Eye (tissue), 1 donor: ENCODE measurements at regions not wholly inside any gene's neighbourhood (a gene's known extent, or its start where the extent isn't known, plus 50 kb on each side); places are given as distances from the start of the nearest gene placed in this dataset.
"Not testable (repeated sequence)": the region's sequence is repeated elsewhere in the genome, so short reads cannot be mapped to it uniquely, and the experiment has no call there.

Source experiments
- DNase-seq: peaks from one replicate; pipeline ENCODE4 v3.0.0-alpha.2; 2015

DNA sequence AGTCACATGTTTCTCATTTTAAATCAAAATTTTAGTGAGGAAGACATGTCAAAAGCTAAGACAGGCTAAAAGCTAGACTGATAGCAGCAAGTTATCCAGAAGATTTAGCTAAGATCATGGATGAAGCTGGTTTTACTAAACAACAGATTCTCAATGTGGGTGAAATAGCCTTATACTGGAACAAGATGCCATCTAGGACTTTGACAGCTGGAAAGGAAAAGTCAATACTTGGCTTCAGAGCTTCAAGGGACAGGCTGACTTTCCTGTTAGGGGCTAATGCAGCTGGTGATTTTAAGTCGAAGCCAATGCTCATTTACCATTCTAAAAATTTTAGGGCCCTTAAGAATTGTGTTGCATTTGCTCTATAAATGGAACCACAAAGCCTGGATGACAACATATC lies 455.3 kb upstream of the SLC10A2 start:
- no peak for DNase-seq

DNA sequence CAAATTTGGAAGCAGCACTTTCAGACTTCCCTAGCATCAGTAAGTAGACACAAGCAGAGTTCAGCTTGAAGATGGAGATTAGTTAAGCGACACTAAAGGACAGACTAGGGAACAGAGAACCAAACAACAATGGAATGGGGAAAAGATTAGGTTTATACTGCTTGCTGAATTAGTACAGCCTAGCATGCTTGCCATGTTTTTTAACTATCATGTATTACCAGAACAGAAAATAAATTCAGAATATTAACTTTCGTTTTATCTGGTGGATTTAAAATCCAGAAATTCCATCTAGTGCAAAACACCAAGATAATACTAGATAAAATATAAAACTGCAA lies 451.5 kb upstream of the SLC10A2 start:
- DNase-seq: no peak

DNA sequence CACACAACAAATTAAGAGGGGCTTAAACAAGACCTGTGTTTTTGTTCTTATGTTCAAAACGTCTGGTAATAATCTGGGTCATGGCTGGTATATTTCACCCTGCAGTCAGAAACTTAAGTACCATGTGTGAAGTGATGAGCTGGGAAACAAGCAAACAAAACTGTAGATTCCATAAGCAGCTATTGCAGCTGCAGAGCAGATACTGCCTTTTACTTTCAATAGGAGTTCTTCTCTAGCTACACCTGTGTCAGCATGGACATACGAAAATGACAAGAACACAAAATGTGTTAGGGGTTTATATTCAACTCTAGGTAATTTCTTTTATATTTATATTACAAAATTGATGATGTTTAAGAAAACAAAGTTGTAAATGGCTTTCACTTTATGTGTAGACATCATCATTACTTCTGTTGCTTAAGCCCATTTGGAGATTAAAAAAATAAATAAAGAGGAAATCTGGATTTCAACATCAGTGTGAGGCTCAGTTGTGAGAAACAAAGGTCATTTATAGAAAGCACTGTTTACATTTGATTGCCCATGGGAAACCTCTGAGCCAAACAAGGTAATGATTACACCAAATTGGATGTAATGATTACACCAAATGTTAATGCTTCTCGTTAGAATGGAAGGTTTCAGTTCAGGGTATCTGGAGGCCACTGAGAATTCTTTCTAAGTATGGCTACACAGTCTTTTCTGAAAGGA lies 451.0 kb upstream of the SLC10A2 start:
- no peak for DNase-seq

DNA sequence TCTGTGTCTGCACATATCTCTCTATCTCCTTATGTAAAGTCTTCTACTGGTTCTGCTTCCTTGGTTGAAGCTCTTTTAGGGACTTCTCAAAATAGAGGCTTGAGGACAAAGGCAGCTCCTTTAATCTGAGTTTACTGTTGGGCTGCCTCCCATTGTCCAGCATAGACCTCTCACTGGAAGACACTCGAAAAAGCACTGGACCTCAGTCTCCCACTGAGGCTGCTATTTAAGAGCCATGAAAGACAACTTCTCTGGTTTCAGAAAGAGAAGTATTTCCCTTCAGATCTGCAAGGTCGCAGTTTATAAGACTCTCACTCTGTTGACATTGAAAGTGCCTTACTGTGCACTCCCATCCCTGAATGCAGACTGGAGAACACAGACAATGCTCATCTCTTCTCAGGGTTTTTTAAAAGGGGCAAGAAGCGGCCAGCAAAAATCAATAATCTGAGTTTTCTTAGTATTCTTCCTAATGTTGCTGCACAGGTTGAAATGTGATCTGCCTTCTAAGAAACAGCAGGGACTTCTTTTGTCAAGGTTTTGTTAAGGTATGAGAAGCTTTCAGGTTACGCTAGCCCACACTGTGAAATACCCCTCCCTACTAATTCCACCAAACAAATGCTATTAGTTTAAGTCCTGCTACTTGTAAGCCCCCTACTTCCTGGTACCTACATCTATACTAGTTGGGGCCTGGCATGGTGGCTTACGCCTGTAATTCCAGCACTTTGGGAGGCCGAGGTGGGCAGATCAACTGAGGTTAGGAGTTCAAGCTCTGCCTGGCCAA lies 450.0 kb upstream of the SLC10A2 start:
- no peak for DNase-seq

DNA sequence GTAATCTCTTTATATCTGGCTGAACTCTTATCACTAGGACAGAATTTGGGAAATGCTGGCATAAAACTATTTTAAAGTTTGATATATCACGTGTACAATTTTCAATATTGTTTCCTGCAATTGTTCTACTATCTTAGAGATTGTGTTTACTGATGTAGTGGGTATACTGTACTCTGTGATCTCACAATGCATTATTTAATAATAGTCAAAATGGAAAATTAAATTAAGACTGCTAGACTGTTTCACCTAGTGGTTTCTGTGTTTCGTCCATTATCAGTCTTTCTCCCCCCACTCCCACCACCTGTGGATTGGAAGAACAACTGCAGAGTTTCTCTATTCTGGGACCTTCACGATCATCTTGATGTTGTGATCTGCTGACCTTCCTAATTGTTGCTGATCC lies 449.2 kb upstream of the SLC10A2 start:
- no peak for DNase-seq

DNA sequence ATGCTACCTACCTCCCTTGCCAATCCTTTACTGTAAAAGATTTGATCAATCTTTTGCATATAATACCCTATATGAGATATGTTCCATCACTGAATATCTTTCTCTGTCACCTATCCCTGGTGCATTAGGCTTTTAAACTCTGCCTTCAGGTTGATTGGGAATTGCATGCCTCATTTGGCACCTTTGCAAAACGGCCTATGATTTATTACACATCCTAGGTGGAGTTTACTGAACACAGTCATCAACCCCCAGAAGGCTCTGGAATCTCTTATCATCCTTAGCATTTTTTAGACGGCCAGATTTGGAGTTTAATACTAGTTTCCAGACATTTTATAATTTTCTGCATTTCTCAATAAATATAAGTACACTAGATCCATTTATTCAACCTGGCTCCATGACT lies 448.4 kb upstream of the SLC10A2 start:
- DNase-seq: no peak

DNA sequence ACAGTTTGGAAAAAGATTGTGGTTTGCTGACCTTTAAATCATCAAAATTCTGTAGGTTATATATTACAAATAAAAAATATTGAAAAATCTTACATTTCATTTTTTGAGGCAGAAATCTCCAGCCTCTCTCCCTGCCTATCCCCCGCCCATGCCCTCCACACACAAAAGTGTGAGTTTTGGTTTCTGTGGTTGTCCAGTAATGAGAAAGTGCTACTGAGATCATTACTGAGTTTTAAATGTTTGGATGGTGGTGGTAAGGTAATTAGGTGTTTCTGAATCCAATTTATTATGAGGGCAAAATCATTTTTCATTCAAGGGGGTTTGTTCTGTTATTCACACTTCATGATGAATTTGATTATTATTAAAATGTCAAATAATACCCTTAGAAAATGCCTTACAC lies 448.0 kb upstream of the SLC10A2 start:
- DNase-seq: no peak

DNA sequence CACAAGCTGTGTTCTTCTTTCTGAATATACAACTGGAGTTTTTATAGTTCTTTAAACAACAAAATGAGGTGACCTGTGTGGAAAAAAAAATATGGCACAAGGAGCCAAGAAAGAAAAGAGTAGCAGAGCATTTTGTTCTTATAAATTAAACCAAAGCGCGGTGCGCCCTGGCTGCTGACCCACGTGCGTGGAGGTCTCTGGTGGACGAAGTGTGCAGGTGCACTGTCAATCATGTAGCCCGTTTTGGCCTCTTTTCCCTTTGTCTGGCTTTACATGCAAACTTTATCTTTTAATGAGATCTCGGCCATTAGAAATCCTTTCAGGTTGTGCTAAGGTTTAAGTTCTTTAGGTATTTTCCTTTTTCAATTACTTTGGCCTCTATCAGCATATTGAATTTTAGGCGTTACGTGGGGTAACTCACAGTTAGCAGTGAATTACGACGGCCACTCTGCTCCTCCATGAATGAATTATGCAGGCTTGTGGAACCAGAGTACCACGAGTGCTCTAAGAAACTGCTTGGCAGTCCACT lies 443.9 kb upstream of the SLC10A2 start:
- DNase-seq: peak; percentile 16

DNA sequence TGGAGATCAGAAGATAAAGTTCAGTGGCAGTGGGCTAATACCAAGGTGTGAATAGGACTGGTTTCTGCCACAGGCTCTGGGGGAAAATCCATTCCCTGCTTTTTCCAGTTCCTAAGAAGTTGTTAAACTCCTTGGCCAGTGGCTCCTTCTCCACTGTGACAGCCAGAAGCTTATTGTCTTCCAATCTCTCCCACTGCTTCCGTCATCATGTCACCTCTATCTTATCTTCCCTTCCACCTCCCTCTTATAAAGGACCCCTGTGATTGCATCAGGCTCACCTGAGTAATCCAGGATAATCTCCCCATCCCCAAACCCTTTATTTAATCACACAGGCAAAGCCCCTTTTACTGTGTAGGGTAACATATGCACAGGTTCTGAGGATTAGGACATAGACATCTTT lies 431.2 kb upstream of the SLC10A2 start:
- DNase-seq: no peak

DNA sequence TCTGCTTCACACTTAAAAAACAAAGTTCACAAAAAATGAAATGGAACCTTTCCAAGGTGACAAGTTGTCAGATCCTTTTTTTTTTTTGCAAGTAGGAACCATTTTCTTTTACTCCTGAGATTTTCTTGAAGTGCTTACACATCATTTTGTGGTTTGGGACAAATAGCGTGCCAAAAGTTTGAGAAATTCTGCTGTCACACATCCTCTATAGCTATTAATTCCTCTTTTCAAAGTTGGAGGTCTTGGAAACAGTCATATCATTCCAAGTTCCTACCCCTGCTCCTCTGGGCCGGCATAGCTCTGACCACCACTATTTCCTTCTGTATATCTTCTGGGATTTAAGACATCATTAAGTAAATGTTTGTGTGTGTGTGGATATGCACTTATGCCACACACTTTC lies 421.6 kb upstream of the SLC10A2 start:
- no peak for DNase-seq

DNA sequence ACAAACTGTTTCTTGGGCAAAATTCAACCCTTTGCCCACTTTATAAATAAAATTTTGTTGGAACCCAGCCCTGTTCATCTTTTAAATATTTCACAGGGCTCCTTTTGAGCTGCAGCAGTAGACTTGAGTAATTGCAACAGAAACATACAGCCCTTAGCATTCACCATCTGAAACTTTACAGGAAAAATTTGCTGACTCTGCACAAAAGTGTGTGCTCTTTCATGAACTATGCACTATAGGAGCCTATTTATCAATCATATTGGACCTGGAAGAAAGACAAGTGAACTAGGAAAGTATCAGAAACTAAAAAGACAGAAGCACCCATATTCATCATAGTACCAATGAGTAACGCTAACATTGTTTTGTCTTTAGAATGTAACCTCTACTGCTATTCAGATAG lies 406.9 kb upstream of the SLC10A2 start:
- DNase-seq: no peak

DNA sequence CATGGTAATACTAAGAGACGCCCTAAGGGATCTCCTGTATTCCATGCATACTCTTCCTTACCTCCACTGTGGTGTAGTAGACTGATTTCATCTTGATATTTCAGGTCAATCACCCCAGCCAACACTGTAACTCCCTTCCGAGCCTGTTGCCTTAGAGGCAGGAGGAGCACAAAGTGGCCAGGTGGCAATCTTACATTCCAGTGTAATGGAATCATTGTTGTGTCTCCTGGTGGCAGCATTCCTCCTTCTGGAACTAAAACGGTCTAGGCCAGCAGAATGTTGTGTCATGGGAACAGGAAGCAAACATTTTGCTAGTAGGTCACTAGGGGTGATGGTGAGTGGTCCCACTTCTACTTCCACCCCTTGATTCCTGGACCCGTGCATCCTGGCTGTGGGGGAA lies 405.7 kb upstream of the SLC10A2 start:
- no peak for DNase-seq

DNA sequence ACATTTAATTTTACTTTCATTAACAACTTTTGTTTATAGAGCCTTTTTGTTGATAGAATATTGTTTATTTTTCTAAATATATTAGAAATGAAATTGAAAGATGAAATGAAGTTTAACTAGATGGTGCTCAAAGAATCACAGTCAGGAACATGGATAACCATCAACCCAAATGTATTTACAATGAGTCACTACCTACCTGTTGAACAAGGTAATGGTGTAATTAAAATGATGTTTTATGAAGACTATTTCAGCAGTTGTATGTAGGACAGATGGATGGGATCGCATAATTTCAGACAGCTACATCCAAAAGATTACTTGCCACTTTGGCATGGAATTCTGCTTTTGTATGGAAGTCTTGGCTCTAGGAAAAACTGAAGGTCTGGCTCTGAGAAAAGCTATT lies 403.6 kb upstream of the SLC10A2 start:
- DNase-seq: no peak

DNA sequence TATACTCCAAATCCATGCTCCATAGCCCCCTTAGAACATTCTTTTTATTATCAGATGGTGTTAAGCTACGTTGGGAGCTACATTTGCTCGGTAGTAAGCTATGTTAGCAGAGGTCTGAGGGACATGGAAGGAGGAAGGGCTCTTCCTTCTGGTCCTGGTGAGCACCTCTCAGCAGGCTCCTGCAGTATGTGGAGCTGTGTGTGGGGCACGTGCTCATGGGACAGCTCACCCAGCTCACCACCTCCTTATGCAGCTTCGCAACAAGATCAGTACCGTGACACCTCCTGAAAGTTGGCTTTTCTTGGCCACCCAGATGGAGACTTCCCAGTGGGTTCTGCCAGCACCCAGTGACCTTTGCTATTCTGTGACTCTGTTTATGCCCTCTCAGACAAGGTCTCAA lies 400.5 kb upstream of the SLC10A2 start:
- DNase-seq: no peak

DNA sequence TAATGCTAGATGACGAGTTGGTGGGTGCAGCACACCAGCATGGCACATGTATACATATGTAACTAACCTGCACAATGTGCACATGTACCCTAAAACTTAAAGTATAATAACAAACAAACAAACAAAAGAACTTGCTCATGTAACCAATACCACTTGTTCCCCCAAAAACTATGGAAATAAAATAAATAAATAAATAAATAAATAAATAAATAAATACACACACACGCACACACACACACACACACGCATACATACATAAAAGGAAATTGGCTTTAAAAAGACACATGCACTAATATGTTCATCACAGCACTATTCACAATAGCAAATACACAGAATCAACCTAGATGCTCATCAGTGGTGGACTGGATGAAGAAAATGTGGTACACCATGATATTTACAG lies 394.0 kb upstream of the SLC10A2 start:
- DNase-seq: not testable (repeated sequence)

DNA sequence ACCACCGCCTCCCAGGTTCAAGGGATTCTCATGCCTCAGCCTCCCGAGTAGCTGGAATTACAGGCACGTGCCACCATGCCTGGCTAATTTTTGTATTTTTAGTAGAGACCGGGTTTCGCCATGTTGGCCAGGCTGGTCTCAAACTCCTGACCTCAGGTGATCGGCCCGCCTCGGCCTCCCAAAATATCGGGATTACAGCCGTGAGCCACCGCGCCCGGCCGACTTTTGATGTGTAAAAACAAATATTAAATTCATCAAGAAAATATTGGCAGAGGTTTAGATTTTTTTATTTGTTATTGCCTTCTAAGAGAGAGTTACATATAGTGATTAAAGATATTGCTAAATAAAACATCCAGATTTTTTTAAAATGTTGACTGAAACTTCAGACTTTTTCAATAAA lies 390.8 kb upstream of the SLC10A2 start:
- DNase-seq: not testable (repeated sequence)

DNA sequence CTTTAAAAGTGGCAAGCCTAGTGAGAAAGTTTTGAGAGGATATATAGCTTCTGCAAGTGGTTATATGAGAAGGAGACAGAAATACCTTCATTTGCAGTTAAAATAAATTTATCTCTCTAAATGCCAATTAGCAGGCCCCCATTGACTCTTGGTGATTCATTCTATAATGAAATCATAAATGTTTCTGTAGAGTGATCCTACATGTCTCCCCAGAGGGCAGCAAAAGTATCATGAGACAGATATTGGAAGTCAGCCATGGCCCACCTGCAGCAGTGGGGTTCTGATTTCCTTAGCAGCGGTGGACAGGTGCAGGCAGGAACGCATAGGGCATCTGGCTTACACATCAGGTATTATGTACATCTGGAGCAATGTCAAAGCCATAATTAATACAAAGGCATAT lies 385.4 kb upstream of the SLC10A2 start:
- no peak for DNase-seq

DNA sequence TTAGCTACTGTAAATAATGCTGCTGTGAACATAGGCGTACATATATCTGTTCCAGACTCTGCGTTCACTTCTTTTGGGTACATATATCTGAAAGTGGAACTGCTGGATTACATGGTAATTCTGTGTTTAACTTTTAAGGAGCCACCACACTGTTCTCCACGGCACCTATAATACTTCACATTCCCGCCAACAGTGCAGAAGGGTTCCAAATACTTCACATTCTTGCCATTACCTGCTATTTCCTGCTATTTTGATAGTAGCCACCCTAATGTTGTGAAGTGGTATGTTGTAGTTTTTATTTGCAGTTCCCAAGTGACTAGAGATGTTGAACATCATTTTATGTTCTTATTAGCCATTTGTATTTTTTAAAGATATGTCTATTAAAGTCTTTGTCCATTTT lies 377.4 kb upstream of the SLC10A2 start:
- DNase-seq: no peak

DNA sequence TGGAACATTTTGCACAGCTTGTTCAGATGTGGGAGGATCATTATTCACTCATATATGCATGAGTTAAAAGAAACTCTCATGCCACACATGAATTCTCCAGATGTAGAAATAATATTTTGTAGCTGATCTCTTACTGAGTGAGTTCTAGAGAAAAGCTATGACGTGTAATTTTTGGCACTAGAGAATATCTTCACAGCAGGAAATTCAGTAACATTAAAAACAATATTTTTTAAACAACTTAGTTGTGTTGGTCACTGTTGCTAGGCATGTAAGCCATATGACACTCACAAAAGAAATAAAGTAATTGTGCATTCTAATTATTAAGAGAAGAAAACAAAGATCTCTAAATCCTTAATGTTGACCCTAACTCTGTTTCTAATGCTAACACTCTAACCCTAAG lies 371.4 kb upstream of the SLC10A2 start:
- DNase-seq: peak; percentile 26

DNA sequence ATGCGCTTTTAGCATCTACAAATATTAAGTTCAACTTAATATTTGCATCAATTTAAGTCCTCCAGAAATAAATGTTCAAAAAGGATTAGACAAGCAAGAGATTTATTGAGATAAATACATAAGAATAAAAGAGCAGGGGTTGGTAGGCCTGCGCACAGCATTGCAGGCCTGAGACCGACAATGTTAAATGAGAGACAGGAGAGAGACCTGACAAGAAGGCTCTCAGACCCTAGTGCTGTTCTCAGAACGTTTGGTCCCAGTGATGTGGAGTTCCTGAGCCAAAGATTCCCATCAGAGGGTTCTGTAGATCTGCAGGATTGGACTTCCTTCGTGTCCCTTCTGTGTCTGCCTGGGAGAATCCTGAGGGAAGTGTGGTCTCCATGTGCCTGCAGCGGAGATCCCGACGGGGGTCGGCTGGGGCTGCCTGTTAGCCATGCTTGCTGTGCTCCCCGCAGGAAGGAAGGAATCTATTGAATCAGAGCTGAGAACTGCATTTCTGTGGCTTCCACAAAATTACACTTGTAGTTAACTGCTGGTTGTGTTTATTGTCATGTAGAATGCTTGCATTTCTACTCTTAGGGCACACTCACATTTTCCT lies 369.9 kb upstream of the SLC10A2 start:
- no peak for DNase-seq

DNA sequence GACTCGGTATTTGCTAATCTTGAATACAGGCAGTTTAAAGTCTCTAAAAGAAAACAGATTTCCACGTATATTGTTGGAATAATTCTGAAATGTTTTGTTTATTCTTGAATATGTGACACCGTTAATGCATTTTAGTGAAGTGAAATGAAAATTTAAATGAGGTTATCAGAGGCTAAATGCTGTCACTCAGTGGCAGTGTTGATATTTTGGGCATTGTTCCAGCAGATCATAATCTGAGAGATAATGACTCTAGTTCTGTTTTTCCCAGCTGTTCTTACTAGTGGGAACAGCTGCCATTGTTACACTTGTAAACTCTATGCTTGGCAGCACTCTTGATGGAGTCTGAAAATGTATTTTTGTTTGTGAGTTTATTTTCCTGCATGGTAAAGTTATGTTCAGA lies 365.6 kb upstream of the SLC10A2 start:
- peak; percentile 25 for DNase-seq

DNA sequence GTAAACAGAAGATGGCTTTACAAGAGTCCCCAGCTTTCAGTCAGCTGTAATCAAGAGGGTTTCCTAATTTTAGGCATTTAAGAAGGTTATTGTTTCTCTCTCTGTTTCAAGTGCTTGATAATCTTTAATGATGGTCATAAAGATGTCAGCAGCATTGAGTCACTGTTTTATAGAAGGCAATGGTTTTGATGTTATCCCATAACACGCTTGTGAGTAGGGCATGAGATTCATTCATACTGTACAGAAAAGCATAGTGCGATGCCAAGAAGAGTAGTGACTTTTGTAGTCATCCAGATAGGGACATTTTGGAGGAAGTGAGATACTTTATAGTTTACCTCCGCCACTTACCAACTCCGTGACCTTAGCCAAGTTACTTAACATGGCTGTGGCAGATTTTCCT lies 364.2 kb upstream of the SLC10A2 start:
- DNase-seq: no peak

DNA sequence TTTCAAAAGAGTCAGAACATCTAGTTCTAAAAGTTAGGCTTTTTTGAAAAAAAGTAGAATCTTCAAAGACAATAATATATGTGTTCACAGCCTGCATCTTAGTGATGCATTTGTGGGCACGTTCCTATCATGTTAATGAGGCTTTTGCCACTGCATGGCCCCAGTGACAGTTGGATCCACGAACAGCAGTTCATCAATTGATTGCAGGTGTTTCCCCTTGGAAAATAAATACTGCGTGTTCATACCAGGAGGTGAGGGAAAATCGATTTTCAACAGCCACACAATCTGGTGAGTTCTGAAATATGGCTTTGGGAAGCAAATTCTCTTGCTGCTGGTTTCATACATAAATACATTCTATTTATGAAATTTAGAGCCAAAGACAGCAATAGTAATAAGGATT lies 343.8 kb upstream of the SLC10A2 start:
- no peak for DNase-seq

DNA sequence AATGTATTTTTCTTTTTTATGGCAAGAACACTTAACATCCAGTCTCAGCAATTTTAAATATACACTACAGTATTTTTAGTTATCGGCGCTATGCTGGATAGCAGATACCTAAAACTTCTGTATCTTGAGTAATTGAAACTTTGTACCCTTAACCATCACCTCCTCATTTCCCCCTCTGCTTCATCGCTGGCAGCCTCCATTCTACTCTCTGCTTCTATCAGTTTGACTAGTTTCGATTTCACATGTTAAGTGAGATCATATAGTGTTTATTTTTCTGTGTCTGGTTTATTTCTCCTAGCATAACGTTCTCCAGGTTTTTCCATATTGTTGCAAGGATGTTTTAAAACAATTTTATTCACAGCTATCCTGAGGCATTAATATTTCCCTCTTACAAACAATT lies 340.8 kb upstream of the SLC10A2 start:
- no peak for DNase-seq
